Karpas-422 (cell line): ENCODE measurements at regions not wholly inside any gene's neighbourhood (a gene's known extent, or its start where the extent isn't known, plus 50 kb on each side); places are given as distances from the start of the nearest gene placed in this dataset.

Experiments used
- DNase-seq: peaks from one replicate; pipeline ENCODE4 v3.0.0-alpha.2; 2015
- H2AFZ ChIP-seq: fragments of 200-600 bp; sonication (generic); 2 replicates; pipeline ENCODE4 v1.6.1; 2014; ENCODE audit warnings: antibody characterized with exemption, low read length, mixed read lengths
- H3K27ac ChIP-seq: fragments of 200-600 bp; sonication (generic); 2 replicates; pipeline ENCODE4 v1.5.1; 2014; ENCODE audit warnings: mild to moderate bottlenecking, low read length, moderate library complexity
- H3K27me3 ChIP-seq: fragments of 200-600 bp; sonication (generic); 2 replicates; pipeline ENCODE4 v1.6.1; 2014; ENCODE audit warnings: low read length, mixed read lengths
- H3K36me3 ChIP-seq: fragments of 200-600 bp; sonication (generic); 2 replicates; pipeline ENCODE4 v1.6.1; 2014; ENCODE audit warnings: low read length, mixed read lengths; ENCODE audit not compliant: insufficient read depth
- H3K4me1 ChIP-seq: fragments of 200-600 bp; sonication (generic); 2 replicates; pipeline ENCODE4 v1.6.1; 2014; ENCODE audit warnings: mild to moderate bottlenecking, low read length, mixed read lengths
- H3K4me2 ChIP-seq: fragments of 200-600 bp; sonication (generic); 2 replicates; pipeline ENCODE4 v1.6.1; 2014; ENCODE audit warnings: low read length, low read depth, mild to moderate bottlenecking; ENCODE audit not compliant: poor library complexity, severe bottlenecking
- H3K4me3 ChIP-seq: fragments of 200-600 bp; sonication (generic); 2 replicates; pipeline ENCODE4 v1.5.1; 2014; ENCODE audit warnings: mild to moderate bottlenecking, antibody characterized with exemption, low read length, mixed read lengths
- H3K79me2 ChIP-seq: fragments of 200-600 bp; sonication (generic); 2 replicates; pipeline ENCODE4 v1.6.1; 2014; ENCODE audit warnings: mild to moderate bottlenecking, low read length, mixed read lengths
- H3K9ac ChIP-seq: fragments of 200-600 bp; sonication (generic); 2 replicates; pipeline ENCODE4 v1.6.0; 2014; ENCODE audit warnings: low read length
- H3K9me2 ChIP-seq: fragments of 200-600 bp; sonication (generic), shearing (Covaris generic); replicated peaks from 2 replicates; pipeline ENCODE4 v1.6.0; 2014; ENCODE audit warnings: mild to moderate bottlenecking, low read length, moderate library complexity; ENCODE audit not compliant: insufficient read depth
- H3K9me3 ChIP-seq: fragments of 300-700, 200-600 bp; sonication (generic); 2 replicates; pipeline ENCODE4 v1.6.1; 2014; ENCODE audit warnings: low read length, mixed read lengths
- H4K20me1 ChIP-seq: fragments of 200-600 bp; sonication (generic); 2 replicates; pipeline ENCODE4 v1.6.1; 2014; ENCODE audit warnings: mild to moderate bottlenecking, antibody characterized with exemption, low read length, low read depth; ENCODE audit not compliant: insufficient read depth

- no peak overlapping the region for H2AFZ ChIP-seq
- no peak overlapping the region for H3K9ac ChIP-seq
- no peaks in the 10 kb centered on the region for H4K20me1 ChIP-seq
- no peaks in the 10 kb centered on the region for H3K9me3 ChIP-seq
- DNase-seq = no peak
- H3K27ac ChIP-seq = no peak overlapping the region
- no peaks in the 10 kb centered on the region for H3K79me2 ChIP-seq
- no peak overlapping the region for H3K4me3 ChIP-seq
- H3K4me2 ChIP-seq = no peak overlapping the region
- H3K9me2 ChIP-seq = no peaks in the 10 kb centered on the region
- no peaks in the 10 kb centered on the region for H3K27me3 ChIP-seq
- peaks cover 4% of the 10 kb centered on the region; the same call in 1 of the 2 replicates for H3K4me1 ChIP-seq
- H3K36me3 ChIP-seq = no peaks in the 10 kb centered on the region
These were observed 124.1 kb upstream of the SERTAD2 start for GRCh38 chr2:64777841-64778240.

GRCh38 chr2:64779117-64779690, 125.5 kb upstream of the SERTAD2 start:
- Histone ChIP-seq H3K36me3 (no peaks in the 10 kb centered on the region), H3K27ac (no peak overlapping the region), H4K20me1 (no peaks in the 10 kb centered on the region), H3K4me1 (peaks cover 8% of the 10 kb centered on the region), H3K9me2 (no peaks in the 10 kb centered on the region), H3K4me3 (no peak overlapping the region), H3K79me2 (no peaks in the 10 kb centered on the region), H3K4me2 (no peak overlapping the region), H3K27me3 (no peaks in the 10 kb centered on the region), H3K9me3 (no peaks in the 10 kb centered on the region), H3K9ac (no peak overlapping the region), H2AFZ (no peak overlapping the region)
- no peak for DNase-seq

- no peaks in the 10 kb centered on the region for H3K36me3 ChIP-seq
- no peak overlapping the region for H3K4me3 ChIP-seq
- H3K9ac ChIP-seq = no peak overlapping the region
- no peak overlapping the region for H3K4me2 ChIP-seq
- no peaks in the 10 kb centered on the region for H3K9me3 ChIP-seq
- no peak for DNase-seq
- H2AFZ ChIP-seq = no peak overlapping the region
- H3K79me2 ChIP-seq = no peaks in the 10 kb centered on the region
- H3K4me1 ChIP-seq = peaks cover 10% of the 10 kb centered on the region
- no peaks in the 10 kb centered on the region for H3K27me3 ChIP-seq
- no peak overlapping the region for H3K27ac ChIP-seq
- H3K9me2 ChIP-seq = no peaks in the 10 kb centered on the region
- H4K20me1 ChIP-seq = no peaks in the 10 kb centered on the region
These were observed 126.3 kb upstream of the SERTAD2 start for GRCh38 chr2:64780041-64780440.

- no peak overlapping the region for H3K4me3 ChIP-seq
- no peak overlapping the region for H3K27ac ChIP-seq
- no peaks in the 10 kb centered on the region for H3K27me3 ChIP-seq
- H3K36me3 ChIP-seq = no peaks in the 10 kb centered on the region
- H4K20me1 ChIP-seq = no peaks in the 10 kb centered on the region
- H3K9me2 ChIP-seq = no peaks in the 10 kb centered on the region
- H3K79me2 ChIP-seq = no peaks in the 10 kb centered on the region
- H2AFZ ChIP-seq = no peak overlapping the region
- no peak for DNase-seq
- H3K9me3 ChIP-seq = no peaks in the 10 kb centered on the region
- H3K4me1 ChIP-seq = peaks cover 16% of the 10 kb centered on the region
- no peak overlapping the region for H3K9ac ChIP-seq
- H3K4me2 ChIP-seq = no peak overlapping the region
These were observed 128.1 kb upstream of the SERTAD2 start for GRCh38 chr2:64781711-64782390.

- Histone ChIP-seq H3K27me3 (no peaks in the 10 kb centered on the region), H3K9me3 (no peaks in the 10 kb centered on the region), H3K27ac (no peak overlapping the region), H3K9me2 (no peaks in the 10 kb centered on the region), H3K79me2 (no peaks in the 10 kb centered on the region), H3K4me3 (no peak overlapping the region), H3K4me2 (no peak overlapping the region), H3K9ac (no peak overlapping the region), H3K4me1 (peaks cover 18% of the 10 kb centered on the region), H2AFZ (peak overlapping the region; percentile 15; the same call in 1 of the 2 replicates), H4K20me1 (no peaks in the 10 kb centered on the region), H3K36me3 (no peaks in the 10 kb centered on the region)
- DNase-seq = no peak
These were observed 130.7 kb upstream of the SERTAD2 start for GRCh38 chr2:64784168-64785061.

- H2AFZ ChIP-seq = no peak overlapping the region
- H3K4me3 ChIP-seq = no peak overlapping the region
- no peak overlapping the region for H3K9ac ChIP-seq
- no peak overlapping the region for H3K27ac ChIP-seq
- H3K4me2 ChIP-seq = no peak overlapping the region
- H3K9me2 ChIP-seq = no peaks in the 10 kb centered on the region
- no peaks in the 10 kb centered on the region for H3K36me3 ChIP-seq
- no peak for DNase-seq
- no peaks in the 10 kb centered on the region for H3K9me3 ChIP-seq
- H3K79me2 ChIP-seq = no peaks in the 10 kb centered on the region
- peaks cover 18% of the 10 kb centered on the region for H3K4me1 ChIP-seq
- H3K27me3 ChIP-seq = no peaks in the 10 kb centered on the region
- H4K20me1 ChIP-seq = no peaks in the 10 kb centered on the region
These were observed 131.5 kb upstream of the SERTAD2 start for GRCh38 chr2:64785245-64785644.

GRCh38 chr2:64786343-64787018, 132.8 kb upstream of the SERTAD2 start:
- no peaks in the 10 kb centered on the region for H3K27me3 ChIP-seq
- no peak overlapping the region for H3K4me3 ChIP-seq
- H3K36me3 ChIP-seq = no peaks in the 10 kb centered on the region
- no peak overlapping the region for H3K9ac ChIP-seq
- no peak overlapping the region for H3K4me2 ChIP-seq
- no peak overlapping the region for H3K27ac ChIP-seq
- no peak overlapping the region for H2AFZ ChIP-seq
- H3K9me3 ChIP-seq = no peaks in the 10 kb centered on the region
- DNase-seq = no peak
- H3K4me1 ChIP-seq = peaks cover 16% of the 10 kb centered on the region
- no peaks in the 10 kb centered on the region for H3K9me2 ChIP-seq
- H3K79me2 ChIP-seq = no peaks in the 10 kb centered on the region
- H4K20me1 ChIP-seq = no peaks in the 10 kb centered on the region

GRCh38 chr2:64787019-64787365, 133.3 kb upstream of the SERTAD2 start:
- no peak for DNase-seq
- no peak overlapping the region for H3K27ac ChIP-seq
- no peaks in the 10 kb centered on the region for H3K79me2 ChIP-seq
- peaks cover 14% of the 10 kb centered on the region for H3K4me1 ChIP-seq
- H2AFZ ChIP-seq = 0 out of 2 replicates have a peak overlapping the region, but pooled peaks have one; percentile 1
- H3K9me2 ChIP-seq = no peaks in the 10 kb centered on the region
- H3K9me3 ChIP-seq = no peaks in the 10 kb centered on the region
- no peak overlapping the region for H3K9ac ChIP-seq
- no peaks in the 10 kb centered on the region for H4K20me1 ChIP-seq
- H3K36me3 ChIP-seq = no peaks in the 10 kb centered on the region
- H3K27me3 ChIP-seq = no peaks in the 10 kb centered on the region
- H3K4me3 ChIP-seq = no peak overlapping the region
- H3K4me2 ChIP-seq = no peak overlapping the region
